GM12878 (cell line): ENCODE measurements at regions not wholly inside any gene's neighbourhood (a gene's known extent, or its start where the extent isn't known, plus 50 kb on each side); places are given as distances from the start of the nearest gene placed in this dataset.

ENCODE experiments used
- CTCF ChIP-seq, 3 experiments: IDR thresholded peaks in 2 of 3; conservative IDR thresholded peaks in 1 of 3; 2 replicates each; pipeline ENCODE4 v1.5.1; 2011; ENCODE audit warnings: low read depth in 3 of 3, low read length in 3 of 3, mild to moderate bottlenecking in 3 of 3, control low read depth in 2 of 3, moderate library complexity in 2 of 3, inconsistent platforms in 1 of 3, mixed read lengths in 1 of 3; ENCODE audit not compliant: control insufficient read depth in 2 of 3, insufficient read depth in 1 of 3; ENCODE audit errors: extremely low read depth in 1 of 3
- ETV6 ChIP-seq, 2 experiments: fragments of 450-650 bp in 1 of 2; IDR thresholded peaks in 1 of 2; conservative IDR thresholded peaks in 1 of 2; 2 replicates each; pipeline ENCODE4 v1.6.1; 2014; ENCODE audit warnings: antibody characterized with exemption in 1 of 2, borderline replicate concordance in 1 of 2, low read depth in 1 of 2, mild to moderate bottlenecking in 1 of 2, moderate library complexity in 1 of 2
- EZH2 ChIP-seq: IDR thresholded peaks from 2 replicates; pipeline ENCODE4 v1.6.1; 2012; ENCODE audit warnings: low read depth, mild to moderate bottlenecking, control low read depth, inconsistent platforms, low read length, borderline replicate concordance; ENCODE audit not compliant: control insufficient read depth
- NR2C1 ChIP-seq: fragments of 450-650 bp; IDR thresholded peaks from 2 replicates; pipeline ENCODE4 v1.6.1; 2017; ENCODE audit warnings: antibody characterized with exemption, mild to moderate bottlenecking, moderate library complexity
- POLR2A ChIP-seq: IDR thresholded peaks from 2 replicates; pipeline ENCODE4 v1.6.1; 2011; ENCODE audit warnings: low read depth, mild to moderate bottlenecking, low read length
- RUNX3 ChIP-seq: IDR thresholded peaks from 2 replicates; pipeline ENCODE4 v1.6.1; 2012; ENCODE audit warnings: low read length, inconsistent platforms
- SRF ChIP-seq, 2 experiments: IDR thresholded peaks; 2 replicates each; pipeline ENCODE4 v1.6.1; 2011; ENCODE audit warnings: low read depth in 2 of 2, low read length in 2 of 2, mild to moderate bottlenecking in 1 of 2, moderate library complexity in 1 of 2
- TAF1 ChIP-seq: IDR thresholded peaks from 2 replicates; pipeline ENCODE4 v1.6.1; 2011; ENCODE audit warnings: mild to moderate bottlenecking, low read depth, low read length, borderline replicate concordance
- YY1 ChIP-seq: IDR thresholded peaks from 2 replicates; pipeline ENCODE4 v1.6.1; 2011; ENCODE audit warnings: low read depth, mild to moderate bottlenecking, low read length
- ZNF24 ChIP-seq: fragments of 450-650 bp; IDR thresholded peaks from 2 replicates; pipeline ENCODE4 v1.6.1; 2017; ENCODE audit warnings: antibody characterized with exemption, mild to moderate bottlenecking

- TF ChIP-seq NR2C1 (no peak), RUNX3 (no peak), CTCF (IDR thresholded peaks at IDR 0.05 in 2 of 3, conservative IDR thresholded peaks at IDR 0.05 in 1 of 3; ENCODE audit: control insufficient read depth in 2 of 3, extremely low read depth in 1 of 3, insufficient read depth in 1 of 3, low read depth in 3 of 3, low read length in 3 of 3) (no peak), EZH2 (no peak), YY1 (no peak), SRF (IDR thresholded peaks at IDR 0.05; ENCODE audit: low read depth in 2 of 2, low read length in 2 of 2) (no peak), POLR2A (no peak), ZNF24 (no peak), ETV6 (conservative IDR thresholded peaks at IDR 0.05 in 1 of 2, IDR thresholded peaks at IDR 0.05 in 1 of 2; ENCODE audit: borderline replicate concordance in 1 of 2, low read depth in 1 of 2) (no peak), TAF1 (no peak)
These were observed 900.9 kb downstream of the QKI start for GRCh38 chr6:164315376-164315775.
